ENCODE measurements at regions not wholly inside any gene's neighbourhood (a gene's known extent, or its start where the extent isn't known, plus 50 kb on each side); places are given as distances from the start of the nearest gene placed in this dataset.

DNA sequence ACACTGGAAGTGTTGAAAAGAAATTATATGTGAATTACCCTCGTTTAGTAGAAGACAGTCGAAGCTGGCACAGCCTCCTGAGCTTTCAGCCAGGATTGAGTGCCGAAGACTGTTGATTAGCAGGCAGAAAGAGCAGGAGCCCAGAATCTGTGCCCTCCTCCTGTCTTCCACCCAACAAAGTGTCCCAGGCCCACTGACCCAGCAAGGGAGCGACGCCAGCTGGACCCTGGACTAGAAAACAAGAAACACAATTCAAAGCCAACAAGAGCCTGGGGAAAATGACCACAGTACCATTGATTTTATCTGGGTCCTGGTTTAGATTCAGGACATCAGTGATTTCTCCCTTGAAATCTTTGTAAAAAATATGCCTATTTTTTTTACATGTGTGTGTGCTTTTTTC, 120.7 kb downstream of the RXFP2 start:
- no peak for TF ChIP-seq EZH2phosphoT487 (IDR thresholded peaks at IDR 0.05; ENCODE audit: borderline replicate concordance)
- TF ChIP-seq, protein P1, sequence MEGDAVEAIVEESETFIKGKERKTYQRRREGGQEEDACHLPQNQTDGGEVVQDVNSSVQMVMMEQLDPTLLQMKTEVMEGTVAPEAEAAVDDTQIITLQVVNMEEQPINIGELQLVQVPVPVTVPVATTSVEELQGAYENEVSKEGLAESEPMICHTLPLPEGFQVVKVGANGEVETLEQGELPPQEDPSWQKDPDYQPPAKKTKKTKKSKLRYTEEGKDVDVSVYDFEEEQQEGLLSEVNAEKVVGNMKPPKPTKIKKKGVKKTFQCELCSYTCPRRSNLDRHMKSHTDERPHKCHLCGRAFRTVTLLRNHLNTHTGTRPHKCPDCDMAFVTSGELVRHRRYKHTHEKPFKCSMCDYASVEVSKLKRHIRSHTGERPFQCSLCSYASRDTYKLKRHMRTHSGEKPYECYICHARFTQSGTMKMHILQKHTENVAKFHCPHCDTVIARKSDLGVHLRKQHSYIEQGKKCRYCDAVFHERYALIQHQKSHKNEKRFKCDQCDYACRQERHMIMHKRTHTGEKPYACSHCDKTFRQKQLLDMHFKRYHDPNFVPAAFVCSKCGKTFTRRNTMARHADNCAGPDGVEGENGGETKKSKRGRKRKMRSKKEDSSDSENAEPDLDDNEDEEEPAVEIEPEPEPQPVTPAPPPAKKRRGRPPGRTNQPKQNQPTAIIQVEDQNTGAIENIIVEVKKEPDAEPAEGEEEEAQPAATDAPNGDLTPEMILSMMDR (conservative IDR thresholded peaks at IDR 0.05; ENCODE audit: low read length), result no peak
